Cardiac muscle cell (in vitro differentiated cells and primary cell): ENCODE measurements at regions not wholly inside any gene's neighbourhood (a gene's known extent, or its start where the extent isn't known, plus 50 kb on each side); places are given as distances from the start of the nearest gene placed in this dataset.

ENCODE experiments used
- DNase-seq, 2 donors: peaks; one replicate each; pipeline versions ENCODE4 v3.0.0 to v3.0.0-alpha.2; 2010 to 2017; ENCODE audit warnings: low read depth in 1 of 2, low spot score in 1 of 2
- H3K27ac ChIP-seq: fragments of 200-600 bp; sonication (generic); 2 replicates; pipeline ENCODE4 v1.5.1; 2016
- H3K27me3 ChIP-seq: fragments of 200-600 bp; sonication (generic); 2 replicates; pipeline ENCODE4 v1.6.0; 2016; ENCODE audit warnings: control low read depth
- H3K36me3 ChIP-seq: fragments of 200-600 bp; sonication (generic); 2 replicates; pipeline ENCODE4 v1.5.1; 2016; ENCODE audit warnings: control low read depth
- H3K4me1 ChIP-seq: fragments of 200-600 bp; sonication (generic); 2 replicates; pipeline ENCODE4 v1.8.1; 2017; ENCODE audit warnings: low read depth, mild to moderate bottlenecking, mixed run types
- H3K4me3 ChIP-seq: fragments of 200-600 bp; sonication (generic); 2 replicates; pipeline ENCODE4 v1.5.1; 2016; ENCODE audit warnings: mild to moderate bottlenecking
- H3K9me3 ChIP-seq: fragments of 200-600 bp; sonication (generic); 2 replicates; pipeline ENCODE4 v1.5.1; 2017; ENCODE audit warnings: low read depth, mild to moderate bottlenecking, control low read depth
- TF ChIP-seq, protein P1 (sequence below): IDR thresholded peaks from 2 replicates; pipeline ENCODE4 v1.5.1; 2012; ENCODE audit warnings: low read depth, mild to moderate bottlenecking, low read length

- Histone ChIP-seq H3K4me3 (no peak overlapping the region), H3K9me3 (no peaks in the 10 kb centered on the region), H3K4me1 (peaks cover 4% of the 10 kb centered on the region), H3K27ac (no peak overlapping the region), H3K27me3 (no peaks in the 10 kb centered on the region), H3K36me3 (no peaks in the 10 kb centered on the region)
- TF ChIP-seq, protein P1, sequence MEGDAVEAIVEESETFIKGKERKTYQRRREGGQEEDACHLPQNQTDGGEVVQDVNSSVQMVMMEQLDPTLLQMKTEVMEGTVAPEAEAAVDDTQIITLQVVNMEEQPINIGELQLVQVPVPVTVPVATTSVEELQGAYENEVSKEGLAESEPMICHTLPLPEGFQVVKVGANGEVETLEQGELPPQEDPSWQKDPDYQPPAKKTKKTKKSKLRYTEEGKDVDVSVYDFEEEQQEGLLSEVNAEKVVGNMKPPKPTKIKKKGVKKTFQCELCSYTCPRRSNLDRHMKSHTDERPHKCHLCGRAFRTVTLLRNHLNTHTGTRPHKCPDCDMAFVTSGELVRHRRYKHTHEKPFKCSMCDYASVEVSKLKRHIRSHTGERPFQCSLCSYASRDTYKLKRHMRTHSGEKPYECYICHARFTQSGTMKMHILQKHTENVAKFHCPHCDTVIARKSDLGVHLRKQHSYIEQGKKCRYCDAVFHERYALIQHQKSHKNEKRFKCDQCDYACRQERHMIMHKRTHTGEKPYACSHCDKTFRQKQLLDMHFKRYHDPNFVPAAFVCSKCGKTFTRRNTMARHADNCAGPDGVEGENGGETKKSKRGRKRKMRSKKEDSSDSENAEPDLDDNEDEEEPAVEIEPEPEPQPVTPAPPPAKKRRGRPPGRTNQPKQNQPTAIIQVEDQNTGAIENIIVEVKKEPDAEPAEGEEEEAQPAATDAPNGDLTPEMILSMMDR = no peak
- no peak for DNase-seq
Observed at GRCh38 chr9:118985851-118986250, 383.4 kb downstream of the BRINP1 start.

GRCh38 chr9:118987167-118987566 lies 382.1 kb downstream of the BRINP1 start:
- DNase-seq = no peak
- H3K36me3 ChIP-seq = no peaks in the 10 kb centered on the region
- no peak overlapping the region for H3K4me3 ChIP-seq
- peaks cover 11% of the 10 kb centered on the region for H3K4me1 ChIP-seq
- H3K27me3 ChIP-seq = no peaks in the 10 kb centered on the region
- no peaks in the 10 kb centered on the region for H3K9me3 ChIP-seq
- no peak overlapping the region for H3K27ac ChIP-seq
- TF ChIP-seq, protein P1 = no peak

DNA sequence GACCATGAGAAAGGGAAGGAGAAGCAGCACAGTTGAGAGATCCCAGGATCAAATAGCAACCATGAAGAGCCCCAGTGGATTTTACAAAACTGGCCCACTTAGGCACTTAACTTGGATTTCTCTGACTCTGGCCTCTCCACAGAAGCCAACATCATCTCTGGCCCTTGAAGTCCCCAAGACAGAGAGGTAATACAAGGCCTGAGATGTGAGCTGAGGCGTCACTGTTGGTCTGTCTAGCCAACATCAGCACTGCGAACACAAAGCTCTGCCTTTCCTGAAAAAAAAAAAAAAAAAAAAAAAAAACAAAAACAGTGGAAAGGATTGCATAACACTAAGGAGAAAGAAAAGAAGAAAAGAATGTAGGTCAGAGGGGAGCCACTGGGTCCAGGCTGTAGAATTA lies 378.3 kb downstream of the BRINP1 start:
- DNase-seq = no peak
- Histone ChIP-seq H3K4me3 (no peak overlapping the region), H3K4me1 (peaks cover 19% of the 10 kb centered on the region), H3K27ac (no peak overlapping the region), H3K36me3 (no peaks in the 10 kb centered on the region), H3K27me3 (no peaks in the 10 kb centered on the region), H3K9me3 (no peaks in the 10 kb centered on the region)
- TF ChIP-seq, protein P1 = no peak

DNA sequence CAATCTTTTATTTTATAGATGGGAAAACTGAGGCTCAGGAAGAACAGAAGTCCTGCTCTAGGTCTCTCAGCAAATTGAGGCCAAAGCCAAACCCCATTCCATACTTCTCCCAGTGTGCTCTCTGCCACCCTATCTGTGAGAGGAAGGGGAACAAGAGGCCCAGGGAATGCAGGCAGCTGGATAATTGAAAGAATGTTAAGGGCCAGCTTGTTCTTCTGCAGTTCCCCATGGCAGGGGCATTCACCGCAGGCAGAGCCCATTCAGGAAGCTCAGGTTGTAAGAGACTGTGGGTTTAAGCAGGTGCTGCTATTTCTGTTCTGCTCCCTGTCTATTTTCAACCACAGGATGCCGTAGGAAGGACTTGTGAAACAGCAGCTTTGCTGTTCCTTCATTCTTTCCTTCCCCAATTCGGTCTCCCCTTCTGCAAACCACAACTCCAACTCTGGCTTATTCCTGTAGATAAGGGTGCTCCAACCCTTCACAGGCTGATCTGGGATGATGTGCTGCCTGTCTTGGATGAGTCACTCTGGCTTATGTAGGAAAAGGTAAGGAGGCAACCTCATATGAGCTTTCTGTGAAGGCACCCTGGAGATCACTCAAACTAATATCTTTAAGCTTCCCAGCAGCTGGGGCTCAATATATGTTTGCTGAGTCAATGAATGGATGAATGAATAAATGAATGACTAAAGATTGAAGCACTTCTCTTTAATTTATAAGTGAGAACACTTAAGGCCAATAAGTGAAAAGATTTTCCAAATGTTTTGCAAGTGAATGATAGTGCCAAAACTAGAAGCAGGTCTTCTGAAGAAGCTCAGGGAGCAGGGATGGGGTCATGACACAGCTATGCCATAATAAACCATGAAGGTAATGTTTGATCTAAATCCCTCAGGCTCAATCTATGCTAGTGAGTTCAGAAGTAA lies 377.6 kb downstream of the BRINP1 start:
- H3K9me3 ChIP-seq = no peaks in the 10 kb centered on the region
- peaks cover 19% of the 10 kb centered on the region for H3K4me1 ChIP-seq
- H3K36me3 ChIP-seq = no peaks in the 10 kb centered on the region
- H3K27ac ChIP-seq = peak overlapping the region; percentile 31
- H3K4me3 ChIP-seq = no peak overlapping the region
- no peaks in the 10 kb centered on the region for H3K27me3 ChIP-seq
- TF ChIP-seq, protein P1 = no peak
- DNase-seq = peak in 1 of 2 donors; percentile 57

- Histone ChIP-seq H3K36me3 (no peaks in the 10 kb centered on the region), H3K4me1 (peaks cover 19% of the 10 kb centered on the region), H3K4me3 (no peak overlapping the region), H3K27ac (no peak overlapping the region), H3K27me3 (no peaks in the 10 kb centered on the region), H3K9me3 (no peaks in the 10 kb centered on the region)
- TF ChIP-seq, protein P1 = no peak
- peak in 1 of 2 donors; percentile 54 for DNase-seq
Observed at GRCh38 chr9:118992813-118993794, 376.1 kb downstream of the BRINP1 start.
